H9 (cell line): ENCODE measurements at regions not wholly inside any gene's neighbourhood (a gene's known extent, or its start where the extent isn't known, plus 50 kb on each side); places are given as distances from the start of the nearest gene placed in this dataset.
A peak's percentile ranks its signal among the peaks of the same experiment; 100 is the strongest.

Source experiments
- DNase-seq: peaks from one replicate; pipeline ENCODE4 v3.0.0-alpha.2; 2017
- H2AFZ ChIP-seq: one replicate; pipeline ENCODE4 v1.6.1; 2013; ENCODE audit warnings: mild to moderate bottlenecking, low read length, control low read depth, moderate library complexity
- H2AK5ac ChIP-seq: 2 replicates; pipeline ENCODE4 v1.6.1; 2013; ENCODE audit warnings: low read length, control low read depth, mixed read lengths; ENCODE audit not compliant: insufficient read length
- H2BK120ac ChIP-seq: one replicate; pipeline ENCODE4 v1.6.1; 2013; ENCODE audit warnings: low read depth, mild to moderate bottlenecking, low read length, control low read depth, inconsistent platforms; ENCODE audit not compliant: poor library complexity, severe bottlenecking
- H2BK12ac ChIP-seq: 2 replicates; pipeline ENCODE4 v1.6.1; 2013; ENCODE audit warnings: low read length, control low read depth, mixed read lengths, low read depth; ENCODE audit not compliant: insufficient read length
- H2BK15ac ChIP-seq: 2 replicates; pipeline ENCODE4 v1.6.1; 2013; ENCODE audit warnings: low read depth, low read length, control low read depth
- H2BK20ac ChIP-seq: one replicate; pipeline ENCODE4 v1.6.1; 2013; ENCODE audit warnings: low read depth, mild to moderate bottlenecking, low read length, control low read depth, inconsistent platforms; ENCODE audit not compliant: poor library complexity, severe bottlenecking
- H2BK5ac ChIP-seq: 2 replicates; pipeline ENCODE4 v1.6.1; 2013; ENCODE audit warnings: low read length, control low read depth, mixed read lengths; ENCODE audit not compliant: insufficient read length
- H3K14ac ChIP-seq: 2 replicates; pipeline ENCODE4 v1.6.1; 2013; ENCODE audit warnings: low read length, control low read depth; ENCODE audit not compliant: insufficient read depth
- H3K18ac ChIP-seq: 2 replicates; pipeline ENCODE4 v1.6.1; 2013; ENCODE audit warnings: low read depth, mild to moderate bottlenecking, mixed read lengths, low read length, control low read depth; ENCODE audit not compliant: insufficient read length
- H3K23ac ChIP-seq: 2 replicates; pipeline ENCODE4 v1.6.1; 2013; ENCODE audit warnings: low read length, control low read depth, mixed read lengths, low read depth; ENCODE audit not compliant: insufficient read length
- H3K23me2 ChIP-seq: 2 replicates; pipeline ENCODE4 v1.6.1; 2013; ENCODE audit warnings: low read depth, mild to moderate bottlenecking, mixed read lengths, low read length, control low read depth; ENCODE audit not compliant: insufficient read length, poor library complexity, severe bottlenecking
- H3K27ac ChIP-seq: 2 replicates; pipeline ENCODE4 v1.5.1; 2013; ENCODE audit warnings: low read length, control low read depth, mixed read lengths, low read depth; ENCODE audit not compliant: insufficient read length
- H3K27me3 ChIP-seq: 2 replicates; pipeline ENCODE4 v1.6.1; 2013; ENCODE audit warnings: low read length, control low read depth, inconsistent platforms; ENCODE audit not compliant: insufficient read depth
- H3K4ac ChIP-seq: 2 replicates; pipeline ENCODE4 v1.6.1; 2013; ENCODE audit warnings: low read depth, mild to moderate bottlenecking, control low read depth, inconsistent platforms, low read length, moderate library complexity
- H3K4me1 ChIP-seq: 2 replicates; pipeline ENCODE4 v1.6.1; 2013; ENCODE audit warnings: low read length, control low read depth, inconsistent platforms; ENCODE audit not compliant: insufficient read depth
- H3K4me2 ChIP-seq: 2 replicates; pipeline ENCODE4 v1.6.1; 2013; ENCODE audit warnings: low read length, control low read depth, mixed read lengths; ENCODE audit not compliant: insufficient read length, insufficient read depth
- H3K56ac ChIP-seq: 2 replicates; pipeline ENCODE4 v1.6.1; 2013; ENCODE audit warnings: low read depth, mild to moderate bottlenecking, mixed read lengths, low read length, control low read depth; ENCODE audit not compliant: insufficient read length
- H3K79me1 ChIP-seq: 2 replicates; pipeline ENCODE4 v1.6.1; 2013; ENCODE audit warnings: low read depth, mild to moderate bottlenecking, moderate library complexity, low read length, control low read depth, inconsistent platforms; ENCODE audit not compliant: insufficient read depth, poor library complexity, severe bottlenecking
- H3K79me2 ChIP-seq: 2 replicates; pipeline ENCODE4 v1.6.1; 2013; ENCODE audit warnings: low read length, control low read depth, inconsistent platforms; ENCODE audit not compliant: insufficient read depth
- H3K9ac ChIP-seq: 2 replicates; pipeline ENCODE4 v1.6.1; 2013; ENCODE audit warnings: low read length, control low read depth, mixed read lengths; ENCODE audit not compliant: insufficient read length; ENCODE audit errors: extremely low read depth
- H3K9me3 ChIP-seq: one replicate; pipeline ENCODE4 v1.6.1; 2013; ENCODE audit warnings: low read depth, low read length, inconsistent platforms; ENCODE audit not compliant: control insufficient read depth
- H3T11ph ChIP-seq: one replicate; pipeline ENCODE4 v1.6.1; 2013; ENCODE audit warnings: mild to moderate bottlenecking, low read length, control low read depth, inconsistent platforms
- H4K20me1 ChIP-seq: one replicate; pipeline ENCODE4 v1.6.1; 2013; ENCODE audit not compliant: control insufficient read depth, insufficient read length, insufficient read depth
- H4K5ac ChIP-seq: 2 replicates; pipeline ENCODE4 v1.6.1; 2013; ENCODE audit warnings: low read depth, mild to moderate bottlenecking, mixed read lengths, low read length, control low read depth; ENCODE audit not compliant: insufficient read length
- H4K8ac ChIP-seq: replicated peaks from 2 replicates; pipeline ENCODE4 v1.6.1; 2013; ENCODE audit warnings: low read length, control low read depth, mixed read lengths, low read depth; ENCODE audit not compliant: insufficient read length
- H4K91ac ChIP-seq: 2 replicates; pipeline ENCODE4 v1.6.1; 2013; ENCODE audit warnings: low read depth, mild to moderate bottlenecking, moderate library complexity, mixed read lengths, low read length, control low read depth; ENCODE audit not compliant: insufficient read length
- H3K27ac Mint-ChIP-seq, 3 experiments: 2 replicates in 2 of 3; 3 replicates in 1 of 3; pipeline ENCODE4 v1.8.0; 2020 to 2021; ENCODE audit warnings: mixed read lengths in 3 of 3, mild to moderate bottlenecking in 1 of 3, moderate library complexity in 1 of 3
- H3K27me3 Mint-ChIP-seq: 2 replicates; pipeline ENCODE4 v1.8.0; 2021; ENCODE audit warnings: low read depth, mild to moderate bottlenecking, moderate library complexity, mixed read lengths
- H3K36me3 Mint-ChIP-seq, 3 experiments: 2 replicates in 2 of 3; 3 replicates in 1 of 3; pipeline ENCODE4 v1.8.0; 2020 to 2021; ENCODE audit warnings: low read depth in 3 of 3, mixed read lengths in 3 of 3; ENCODE audit not compliant: insufficient read depth in 1 of 3
- H3K4me1 Mint-ChIP-seq, 2 experiments: 2 replicates each; pipeline ENCODE4 v1.8.0; 2020; ENCODE audit warnings: mixed read lengths in 2 of 2
- H3K4me3 Mint-ChIP-seq, 2 experiments: 2 replicates in 1 of 2; 3 replicates in 1 of 2; pipeline ENCODE4 v1.8.0; 2020 to 2021; ENCODE audit warnings: mild to moderate bottlenecking in 2 of 2, mixed read lengths in 2 of 2, moderate library complexity in 1 of 2
- H3K9me3 Mint-ChIP-seq, 2 experiments: 2 replicates in 1 of 2; 3 replicates in 1 of 2; pipeline ENCODE4 v1.8.0; 2020; ENCODE audit warnings: mild to moderate bottlenecking in 2 of 2, mixed read lengths in 2 of 2, moderate library complexity in 1 of 2
- CTCF ChIP-seq: fragments of 200-600 bp; sonication (generic); conservative IDR thresholded peaks from 3 replicates; pipeline ENCODE4 v1.8.0; 2021; ENCODE audit warnings: antibody characterized with exemption, mild to moderate bottlenecking
- WGBS: extraction: QIAGEN DNeasy Blood & Tissue Kit; methylation state at CpG from one replicate; pipeline ENCODE4 v1.1.7; 2013; ENCODE audit warnings: missing lambda C conversion rate, low lambda C conversion rate, mixed read lengths; ENCODE audit not compliant: insufficient read length; ENCODE audit errors: extremely low coverage; 5-methylcytosine and 5-hydroxymethylcytosine counted together

GRCh38 chr5:89417990-89418389 is 535.0 kb upstream of the MEF2C start:
- H4K20me1 ChIP-seq, result no peaks in the 10 kb centered on the region
- H2AFZ ChIP-seq, result no peak overlapping the region
- H3T11ph ChIP-seq, result no peak overlapping the region
- DNase-seq, result no peak
- WGBS, result no CpG with 5 or more reads among the region's 2 CpGs
- no peaks in the 10 kb centered on the region for H3K4me1 ChIP-seq
- no peaks in the 10 kb centered on the region for H3K79me2 ChIP-seq
- no peak overlapping the region for H3K56ac ChIP-seq
- no peaks in the 10 kb centered on the region for H3K79me1 ChIP-seq
- no peak overlapping the region for H2BK120ac ChIP-seq
- no peaks in the 10 kb centered on the region for H3K27me3 Mint-ChIP-seq
- H4K5ac ChIP-seq, result no peak overlapping the region
- no peak overlapping the region for H3K4me2 ChIP-seq
- H2BK15ac ChIP-seq, result no peak overlapping the region
- no peaks in the 10 kb centered on the region for H3K27me3 ChIP-seq
- no peak overlapping the region for H3K14ac ChIP-seq
- peaks cover 10 to 13% of the 10 kb centered on the region in 2 experiments for H3K4me1 Mint-ChIP-seq
- no peak overlapping the region for H3K9ac ChIP-seq
- no peaks in the 10 kb centered on the region for H3K23me2 ChIP-seq
- no peak overlapping the region for H3K27ac Mint-ChIP-seq
- no peak overlapping the region for H3K23ac ChIP-seq
- no peak overlapping the region for H4K8ac ChIP-seq
- no peaks in the 10 kb centered on the region for H3K9me3 ChIP-seq
- H3K4ac ChIP-seq, result no peak overlapping the region
- peaks cover 0 to 1% (median under 1%) of the 10 kb centered on the region in 3 experiments; a peak in 4 of 7 replicates for H3K36me3 Mint-ChIP-seq
- no peak overlapping the region for H2BK20ac ChIP-seq
- H2BK5ac ChIP-seq, result no peak overlapping the region
- H3K27ac ChIP-seq, result no peak overlapping the region
- peaks cover 0 to under 1% of the 10 kb centered on the region in 2 experiments; a peak in 1 of 5 replicates for H3K9me3 Mint-ChIP-seq
- peak; percentile 54 for TF ChIP-seq CTCF
- H2BK12ac ChIP-seq, result no peak overlapping the region
- H4K91ac ChIP-seq, result no peak overlapping the region
- no peak overlapping the region for H3K18ac ChIP-seq
- no peak overlapping the region for H3K4me3 Mint-ChIP-seq
- no peak overlapping the region for H2AK5ac ChIP-seq
